Loucy (cell line): ENCODE measurements at regions not wholly inside any gene's neighbourhood (a gene's known extent, or its start where the extent isn't known, plus 50 kb on each side); places are given as distances from the start of the nearest gene placed in this dataset.

ENCODE experiments used
- H2AFZ ChIP-seq: fragments of 200-600 bp; sonication (generic); 2 replicates; pipeline ENCODE4 v1.6.0; 2016; ENCODE audit warnings: antibody characterized with exemption, mild to moderate bottlenecking, low read length, moderate library complexity
- H3F3A ChIP-seq: fragments of 200-600 bp; 2 replicates; pipeline ENCODE4 v1.6.0; 2016; ENCODE audit warnings: antibody characterized with exemption, low read depth, mild to moderate bottlenecking
- H3K27me3 ChIP-seq: fragments of 200-600 bp; sonication (generic); 2 replicates; pipeline ENCODE4 v1.6.1; 2014; ENCODE audit warnings: low read length, mild to moderate bottlenecking; ENCODE audit not compliant: insufficient read depth, poor library complexity, severe bottlenecking
- H3K36me3 ChIP-seq: fragments of 200-600 bp; sonication (generic); 2 replicates; pipeline ENCODE4 v1.6.1; 2016; ENCODE audit warnings: low read length; ENCODE audit not compliant: insufficient read depth
- H3K4me1 ChIP-seq: fragments of 200-600 bp; sonication (generic); 2 replicates; pipeline ENCODE4 v1.5.1; 2014; ENCODE audit warnings: low read length, mild to moderate bottlenecking; ENCODE audit not compliant: insufficient read depth, poor library complexity, severe bottlenecking
- H3K4me2 ChIP-seq: fragments of 200-600 bp; sonication (generic); 2 replicates; pipeline ENCODE4 v1.6.0; 2014; ENCODE audit warnings: antibody characterized with exemption, low read length, low read depth, mild to moderate bottlenecking; ENCODE audit not compliant: poor library complexity, severe bottlenecking
- H3K4me3 ChIP-seq: fragments of 200-600 bp; sonication (generic); 2 replicates; pipeline ENCODE4 v1.5.1; 2014; ENCODE audit warnings: low read length, mild to moderate bottlenecking, mixed read lengths; ENCODE audit not compliant: poor library complexity, severe bottlenecking
- H3K79me2 ChIP-seq: fragments of 200-600 bp; sonication (generic); 2 replicates; pipeline ENCODE4 v1.6.1; 2014; ENCODE audit warnings: low read length; ENCODE audit not compliant: insufficient read depth
- H3K9ac ChIP-seq: fragments of 200-600 bp; sonication (generic); 2 replicates; pipeline ENCODE4 v1.6.0; 2014; ENCODE audit warnings: mild to moderate bottlenecking, low read depth, low read length, moderate library complexity; ENCODE audit not compliant: poor library complexity, severe bottlenecking
- H3K9me2 ChIP-seq: fragments of 200-600 bp; sonication (generic); replicated peaks from 2 replicates; pipeline ENCODE4 v1.6.1; 2016; ENCODE audit warnings: low read depth, low read length, mixed read lengths
- H3K9me3 ChIP-seq: fragments of 200-600 bp; sonication (generic); 2 replicates; pipeline ENCODE4 v1.6.1; 2014; ENCODE audit warnings: mild to moderate bottlenecking, antibody characterized with exemption, low read length, low read depth; ENCODE audit not compliant: insufficient read depth
- H4K20me1 ChIP-seq: fragments of 200-600 bp; sonication (generic); 2 replicates; pipeline ENCODE4 v1.6.0; 2014; ENCODE audit warnings: antibody characterized with exemption, low read length, mild to moderate bottlenecking; ENCODE audit not compliant: insufficient read depth, poor library complexity, severe bottlenecking
- EZH2phosphoT487 ChIP-seq: fragments of 200-600 bp; IDR thresholded peaks from 2 replicates; pipeline ENCODE4 v1.6.1; 2018; ENCODE audit warnings: antibody characterized with exemption, mild to moderate bottlenecking, moderate library complexity, borderline replicate concordance
- TF ChIP-seq, protein P1 (sequence below): fragments of 200-600 bp; sonication (generic); conservative IDR thresholded peaks from 2 replicates; pipeline ENCODE4 v1.5.1; 2014; ENCODE audit warnings: mild to moderate bottlenecking, antibody characterized with exemption, low read length

DNA sequence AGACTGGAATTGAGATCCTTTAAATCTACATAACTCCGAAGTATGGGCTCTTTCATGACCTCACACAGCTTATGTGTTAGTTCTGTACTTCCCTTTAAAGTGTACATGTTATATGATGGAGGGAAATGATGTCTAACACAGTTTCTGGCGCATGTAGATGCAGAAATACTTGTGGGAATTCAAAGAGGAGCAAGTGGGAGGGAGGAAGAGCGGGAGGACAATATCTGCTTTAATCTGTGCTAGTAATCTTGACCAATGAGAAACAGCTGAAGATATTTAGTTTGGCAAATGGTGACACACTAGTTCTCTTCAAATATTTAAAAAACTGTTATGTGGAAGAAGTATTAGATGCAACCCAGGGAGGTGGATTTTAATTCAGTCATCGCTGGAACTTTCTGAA is 62.9 kb upstream of the PLEKHG1 start:
- H3K9me3 ChIP-seq: no peaks in the 10 kb centered on the region
- TF ChIP-seq EZH2phosphoT487: no peak
- TF ChIP-seq, protein P1, sequence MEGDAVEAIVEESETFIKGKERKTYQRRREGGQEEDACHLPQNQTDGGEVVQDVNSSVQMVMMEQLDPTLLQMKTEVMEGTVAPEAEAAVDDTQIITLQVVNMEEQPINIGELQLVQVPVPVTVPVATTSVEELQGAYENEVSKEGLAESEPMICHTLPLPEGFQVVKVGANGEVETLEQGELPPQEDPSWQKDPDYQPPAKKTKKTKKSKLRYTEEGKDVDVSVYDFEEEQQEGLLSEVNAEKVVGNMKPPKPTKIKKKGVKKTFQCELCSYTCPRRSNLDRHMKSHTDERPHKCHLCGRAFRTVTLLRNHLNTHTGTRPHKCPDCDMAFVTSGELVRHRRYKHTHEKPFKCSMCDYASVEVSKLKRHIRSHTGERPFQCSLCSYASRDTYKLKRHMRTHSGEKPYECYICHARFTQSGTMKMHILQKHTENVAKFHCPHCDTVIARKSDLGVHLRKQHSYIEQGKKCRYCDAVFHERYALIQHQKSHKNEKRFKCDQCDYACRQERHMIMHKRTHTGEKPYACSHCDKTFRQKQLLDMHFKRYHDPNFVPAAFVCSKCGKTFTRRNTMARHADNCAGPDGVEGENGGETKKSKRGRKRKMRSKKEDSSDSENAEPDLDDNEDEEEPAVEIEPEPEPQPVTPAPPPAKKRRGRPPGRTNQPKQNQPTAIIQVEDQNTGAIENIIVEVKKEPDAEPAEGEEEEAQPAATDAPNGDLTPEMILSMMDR: no peak

GRCh38 chr6:150537491-150537890 is 62.2 kb upstream of the PLEKHG1 start:
- Histone ChIP-seq H3K4me1 (peaks cover 10% of the 10 kb centered on the region), H3F3A (no peaks in the 10 kb centered on the region), H3K9me3 (no peaks in the 10 kb centered on the region), H3K4me3 (no peak overlapping the region), H3K9me2 (no peaks in the 10 kb centered on the region), H3K27me3 (no peaks in the 10 kb centered on the region), H3K36me3 (no peaks in the 10 kb centered on the region), H3K4me2 (no peak overlapping the region), H3K9ac (no peak overlapping the region), H4K20me1 (no peaks in the 10 kb centered on the region), H2AFZ (no peak overlapping the region), H3K79me2 (no peaks in the 10 kb centered on the region)
- TF ChIP-seq, protein P1: no peak
- TF ChIP-seq EZH2phosphoT487: no peak

More for the DNA sequence above, 62.9 kb upstream of the PLEKHG1 start:
- Histone ChIP-seq H3K27me3 (no peaks in the 10 kb centered on the region), H3K4me2 (no peak overlapping the region), H3K9me2 (no peaks in the 10 kb centered on the region), H2AFZ (no peak overlapping the region), H3K4me3 (no peak overlapping the region), H3K36me3 (no peaks in the 10 kb centered on the region), H3F3A (no peaks in the 10 kb centered on the region), H3K9ac (no peak overlapping the region), H4K20me1 (no peaks in the 10 kb centered on the region), H3K4me1 (peaks cover 10% of the 10 kb centered on the region), H3K79me2 (no peaks in the 10 kb centered on the region)

DNA sequence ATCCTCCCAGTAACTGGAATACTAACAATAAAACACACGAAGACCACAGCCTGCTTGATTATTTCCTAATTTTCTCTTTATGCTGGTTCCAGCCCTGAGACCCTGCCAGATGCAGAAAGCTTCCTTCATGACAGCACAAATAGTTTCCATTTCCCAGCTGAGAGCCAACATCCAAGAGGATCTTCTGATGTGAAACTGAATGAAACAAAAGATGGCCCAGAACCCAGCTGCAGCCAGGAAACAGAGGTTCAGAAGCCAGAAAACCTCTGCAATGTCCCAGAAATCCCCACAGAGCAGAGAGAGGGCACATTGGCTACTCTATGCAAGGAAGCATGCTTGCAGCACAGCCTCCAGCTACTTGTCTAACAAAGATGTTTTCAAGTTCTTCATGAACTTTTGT is 61.8 kb upstream of the PLEKHG1 start:
- Histone ChIP-seq H4K20me1 (no peaks in the 10 kb centered on the region), H3K79me2 (no peaks in the 10 kb centered on the region), H3K4me1 (peaks cover 10% of the 10 kb centered on the region), H3F3A (no peaks in the 10 kb centered on the region), H3K36me3 (no peaks in the 10 kb centered on the region), H3K4me3 (no peak overlapping the region), H2AFZ (no peak overlapping the region), H3K4me2 (no peak overlapping the region), H3K9me3 (no peaks in the 10 kb centered on the region), H3K9ac (no peak overlapping the region), H3K9me2 (no peaks in the 10 kb centered on the region), H3K27me3 (no peaks in the 10 kb centered on the region)
- TF ChIP-seq EZH2phosphoT487: no peak
- TF ChIP-seq, protein P1: no peak
